ENCODE measurements at regions not wholly inside any gene's neighbourhood (a gene's known extent, or its start where the extent isn't known, plus 50 kb on each side); places are given as distances from the start of the nearest gene placed in this dataset.

DNA sequence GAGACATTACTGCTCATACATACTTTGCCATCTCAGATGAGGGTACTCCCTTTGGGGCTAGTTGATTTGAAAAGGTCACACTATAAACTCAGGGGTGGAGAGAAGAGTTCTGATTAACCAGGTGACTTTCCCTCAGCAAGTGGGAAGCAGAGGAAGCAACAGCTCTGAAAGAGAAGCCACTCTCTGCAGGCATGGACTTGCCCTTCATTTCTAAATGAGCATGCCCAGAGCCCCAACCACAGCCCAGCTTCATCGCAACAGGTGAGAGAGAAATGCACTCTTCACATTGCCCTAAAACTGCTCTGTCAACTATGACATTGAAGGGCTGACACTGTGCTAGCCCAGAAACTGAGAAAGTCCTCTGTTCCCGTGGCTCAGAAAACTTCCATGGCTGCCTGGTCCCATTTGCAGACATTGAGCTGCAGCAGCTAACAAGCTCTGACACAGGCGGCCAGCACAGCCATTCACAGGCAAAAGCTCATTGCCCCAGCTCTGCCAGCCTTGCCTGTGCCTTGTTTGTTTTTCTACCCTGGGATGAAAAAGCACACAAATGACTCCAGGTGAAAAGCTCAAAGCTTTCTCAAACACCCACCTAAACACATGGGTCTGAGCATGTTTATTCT is 419.8 kb upstream of the DYNLRB2 start:
- H3K27ac Mint-ChIP-seq, result no peak overlapping the region
- H3K9me3 Mint-ChIP-seq, result no peaks in the 10 kb centered on the region
- H3K36me3 Mint-ChIP-seq, result no peaks in the 10 kb centered on the region
- H3K4me3 Mint-ChIP-seq, result no peak overlapping the region
- Histone ChIP-seq H3K4me1 (ENCODE audit: control insufficient read depth, insufficient read depth, low read length) (no peaks in the 10 kb centered on the region), H3K27ac (ENCODE audit: low read length) (no peak overlapping the region), H3K27me3 (ENCODE audit: control insufficient read depth, insufficient read depth, low read length) (no peaks in the 10 kb centered on the region), H3K4me3 (ENCODE audit: low read length) (no peak overlapping the region), H3K9me3 (ENCODE audit: control insufficient read depth, insufficient read depth, low read length) (no peaks in the 10 kb centered on the region), H3K36me3 (ENCODE audit: control insufficient read depth, insufficient read depth, low read length) (no peaks in the 10 kb centered on the region)
- intact Hi-C loops (cut with micrococcal nuclease), result no loop called here
- H3K27me3 Mint-ChIP-seq (ENCODE audit: low read depth in 2 of 2), result peaks cover 7 to 32% of the 10 kb centered on the region in 2 donors
- no peaks in the 10 kb centered on the region for H3K4me1 Mint-ChIP-seq
- no peak for DNase-seq
- no peak for ATAC-seq
- TF ChIP-seq, protein P1, sequence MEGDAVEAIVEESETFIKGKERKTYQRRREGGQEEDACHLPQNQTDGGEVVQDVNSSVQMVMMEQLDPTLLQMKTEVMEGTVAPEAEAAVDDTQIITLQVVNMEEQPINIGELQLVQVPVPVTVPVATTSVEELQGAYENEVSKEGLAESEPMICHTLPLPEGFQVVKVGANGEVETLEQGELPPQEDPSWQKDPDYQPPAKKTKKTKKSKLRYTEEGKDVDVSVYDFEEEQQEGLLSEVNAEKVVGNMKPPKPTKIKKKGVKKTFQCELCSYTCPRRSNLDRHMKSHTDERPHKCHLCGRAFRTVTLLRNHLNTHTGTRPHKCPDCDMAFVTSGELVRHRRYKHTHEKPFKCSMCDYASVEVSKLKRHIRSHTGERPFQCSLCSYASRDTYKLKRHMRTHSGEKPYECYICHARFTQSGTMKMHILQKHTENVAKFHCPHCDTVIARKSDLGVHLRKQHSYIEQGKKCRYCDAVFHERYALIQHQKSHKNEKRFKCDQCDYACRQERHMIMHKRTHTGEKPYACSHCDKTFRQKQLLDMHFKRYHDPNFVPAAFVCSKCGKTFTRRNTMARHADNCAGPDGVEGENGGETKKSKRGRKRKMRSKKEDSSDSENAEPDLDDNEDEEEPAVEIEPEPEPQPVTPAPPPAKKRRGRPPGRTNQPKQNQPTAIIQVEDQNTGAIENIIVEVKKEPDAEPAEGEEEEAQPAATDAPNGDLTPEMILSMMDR (IDR thresholded peaks at IDR 0.05), result no peak
- WGBS (ENCODE audit: insufficient coverage), result 64% methylated on average over 3 of the region's 3 CpGs

DNA sequence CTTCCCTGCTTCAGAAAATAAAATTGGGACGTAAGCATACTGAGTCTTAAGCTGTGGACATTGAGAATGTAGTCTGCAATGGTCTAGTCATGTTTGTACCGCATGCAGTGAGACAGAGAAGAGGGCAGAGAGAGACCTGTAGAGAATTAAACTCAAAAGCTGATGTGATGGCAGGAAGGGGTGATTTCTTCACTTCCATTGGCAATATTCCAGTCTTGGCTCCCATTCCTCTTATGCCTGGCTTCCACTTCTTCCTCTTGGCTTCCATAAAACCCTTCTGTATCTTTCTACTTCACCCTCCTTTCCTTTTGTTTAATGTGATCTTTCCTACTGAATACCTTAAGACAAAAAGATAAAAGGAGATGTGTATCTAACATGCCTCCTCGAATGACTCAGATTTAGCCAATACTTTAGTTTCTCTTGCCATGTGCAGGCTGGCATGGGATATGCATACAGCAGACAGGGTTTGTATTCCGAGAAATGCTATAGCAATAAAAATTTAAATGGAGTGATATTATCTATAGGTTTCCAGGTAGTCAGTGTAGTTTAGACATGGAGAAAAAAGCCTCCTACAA is 423.1 kb upstream of the DYNLRB2 start:
- ATAC-seq (no peak), DNase-seq (no peak)
- Histone ChIP-seq H3K9me3 (ENCODE audit: control insufficient read depth, insufficient read depth, low read length) (no peaks in the 10 kb centered on the region), H3K4me1 (ENCODE audit: control insufficient read depth, insufficient read depth, low read length) (no peaks in the 10 kb centered on the region), H3K36me3 (ENCODE audit: control insufficient read depth, insufficient read depth, low read length) (no peaks in the 10 kb centered on the region), H3K27ac (ENCODE audit: low read length) (no peak overlapping the region), H3K4me3 (ENCODE audit: low read length) (no peak overlapping the region), H3K27me3 (ENCODE audit: control insufficient read depth, insufficient read depth, low read length) (no peaks in the 10 kb centered on the region)
- Mint-ChIP-seq H3K36me3 (no peaks in the 10 kb centered on the region), H3K4me3 (no peak overlapping the region), H3K27ac (no peak overlapping the region), H3K4me1 (no peaks in the 10 kb centered on the region), H3K27me3 (ENCODE audit: low read depth in 2 of 2) (peaks cover 12 to 43% of the 10 kb centered on the region in 2 donors), H3K9me3 (no peaks in the 10 kb centered on the region)
- intact Hi-C loops (cut with micrococcal nuclease), result no loop called here
- WGBS (ENCODE audit: insufficient coverage), result 86% methylated on average over 4 of the region's 4 CpGs
- TF ChIP-seq, protein P1 (IDR thresholded peaks at IDR 0.05), result no peak

DNA sequence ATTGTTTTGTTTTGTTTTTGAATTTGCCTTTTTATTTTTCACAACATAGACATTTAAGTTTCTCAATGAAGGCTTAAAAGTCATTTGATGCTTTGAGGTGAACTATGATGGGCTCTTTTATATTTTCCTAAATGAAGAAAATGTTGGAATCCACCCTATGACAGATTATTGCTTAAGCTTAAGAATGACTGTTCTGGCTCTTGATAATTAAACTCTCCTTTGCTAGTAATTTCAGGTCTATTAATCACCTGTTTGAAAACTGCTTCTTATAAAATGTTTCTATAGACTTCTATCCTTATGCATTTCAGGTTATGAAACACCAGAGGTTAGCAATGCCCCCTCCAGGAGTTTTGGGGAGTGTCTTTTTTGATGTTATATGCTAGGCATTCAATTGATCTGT is 424.1 kb upstream of the DYNLRB2 start:
- TF ChIP-seq, protein P1 (IDR thresholded peaks at IDR 0.05), result no peak
- Mint-ChIP-seq H3K27me3 (ENCODE audit: low read depth in 2 of 2) (peaks cover 12 to 49% of the 10 kb centered on the region in 2 donors), H3K4me3 (no peak overlapping the region), H3K9me3 (no peaks in the 10 kb centered on the region), H3K36me3 (no peaks in the 10 kb centered on the region), H3K27ac (no peak overlapping the region), H3K4me1 (no peaks in the 10 kb centered on the region)
- Histone ChIP-seq H3K9me3 (ENCODE audit: control insufficient read depth, insufficient read depth, low read length) (no peaks in the 10 kb centered on the region), H3K36me3 (ENCODE audit: control insufficient read depth, insufficient read depth, low read length) (no peaks in the 10 kb centered on the region), H3K4me1 (ENCODE audit: control insufficient read depth, insufficient read depth, low read length) (no peaks in the 10 kb centered on the region), H3K4me3 (ENCODE audit: low read length) (no peak overlapping the region), H3K27me3 (ENCODE audit: control insufficient read depth, insufficient read depth, low read length) (no peaks in the 10 kb centered on the region), H3K27ac (ENCODE audit: low read length) (no peak overlapping the region)
- no peak for ATAC-seq
- no peak for DNase-seq
- intact Hi-C loops (cut with micrococcal nuclease), result no loop called here

DNA sequence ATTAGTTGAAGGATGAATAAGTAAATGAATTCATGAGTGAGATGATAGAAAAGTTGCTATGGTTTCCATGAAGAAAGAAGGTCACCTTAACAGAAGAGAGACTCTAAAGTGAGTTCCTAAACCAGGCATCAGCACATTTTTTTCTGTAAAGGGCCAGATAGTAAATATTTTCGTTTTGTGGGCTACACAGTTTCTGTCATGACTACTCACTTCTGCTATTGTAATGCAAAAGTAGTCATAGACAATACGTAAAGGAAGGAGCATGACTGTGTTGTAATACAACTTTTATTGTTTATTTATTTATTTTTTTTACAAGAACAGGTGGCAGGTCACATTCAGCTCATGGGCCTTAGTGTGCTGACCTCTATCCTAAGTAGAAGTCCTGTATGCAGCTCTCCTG is 426.1 kb upstream of the DYNLRB2 start:
- Histone ChIP-seq H3K4me1 (ENCODE audit: control insufficient read depth, insufficient read depth, low read length) (no peaks in the 10 kb centered on the region), H3K4me3 (ENCODE audit: low read length) (no peak overlapping the region), H3K36me3 (ENCODE audit: control insufficient read depth, insufficient read depth, low read length) (no peaks in the 10 kb centered on the region), H3K9me3 (ENCODE audit: control insufficient read depth, insufficient read depth, low read length) (no peaks in the 10 kb centered on the region), H3K27me3 (ENCODE audit: control insufficient read depth, insufficient read depth, low read length) (no peaks in the 10 kb centered on the region), H3K27ac (ENCODE audit: low read length) (no peak overlapping the region)
- intact Hi-C loops (cut with micrococcal nuclease), result no loop called here
- no peaks in the 10 kb centered on the region for H3K36me3 Mint-ChIP-seq
- no peak for ATAC-seq
- WGBS (ENCODE audit: insufficient coverage), result 17% methylated on average over 1 of the region's 2 CpGs
- peaks cover 14 to 57% of the 10 kb centered on the region in 2 donors for H3K27me3 Mint-ChIP-seq (ENCODE audit: low read depth in 2 of 2)
- no peaks in the 10 kb centered on the region for H3K9me3 Mint-ChIP-seq
- TF ChIP-seq, protein P1 (IDR thresholded peaks at IDR 0.05), result no peak
- no peak overlapping the region for H3K4me3 Mint-ChIP-seq
- no peak for DNase-seq
- no peaks in the 10 kb centered on the region for H3K4me1 Mint-ChIP-seq
- no peak overlapping the region for H3K27ac Mint-ChIP-seq
